GM23338 (cell line): ENCODE measurements at regions not wholly inside any gene's neighbourhood (a gene's known extent, or its start where the extent isn't known, plus 50 kb on each side); places are given as distances from the start of the nearest gene placed in this dataset.

Experiments used
- ATAC-seq: fragments of 200-7000 bp; cut with Tn5 transposase; 3 replicates; pipeline ENCODE4 v1.9.1; 2020
- DNase-seq: peaks from one replicate; pipeline ENCODE4 v3.0.0-alpha.2; 2015; ENCODE audit warnings: low spot score
- H2AFZ ChIP-seq: fragments of 200-600 bp; sonication (generic); 2 replicates; pipeline ENCODE4 v1.8.0; 2016; ENCODE audit warnings: antibody characterized with exemption, mild to moderate bottlenecking, moderate library complexity
- H3F3A ChIP-seq: fragments of 200-600 bp; sonication (generic); replicated peaks from 2 replicates; pipeline ENCODE4 v1.8.0; 2017; ENCODE audit warnings: antibody characterized with exemption, mixed run types, low read depth
- H3K27ac ChIP-seq: fragments of 200-600 bp; sonication (generic); 2 replicates; pipeline ENCODE4 v1.6.1; 2016; ENCODE audit warnings: low read depth
- H3K27me3 ChIP-seq: fragments of 200-600 bp; sonication (generic); 2 replicates; pipeline ENCODE4 v1.8.0; 2016; ENCODE audit warnings: mild to moderate bottlenecking, mixed run types, moderate library complexity; ENCODE audit not compliant: insufficient read depth
- H3K36me3 ChIP-seq: fragments of 200-600 bp; sonication (generic); 2 replicates; pipeline ENCODE4 v1.8.0; 2016; ENCODE audit warnings: mild to moderate bottlenecking; ENCODE audit not compliant: insufficient read depth
- H3K4me1 ChIP-seq: fragments of 200-600 bp; sonication (generic); 2 replicates; pipeline ENCODE4 v1.8.0; 2016; ENCODE audit warnings: mild to moderate bottlenecking, moderate library complexity; ENCODE audit not compliant: insufficient read depth
- H3K4me2 ChIP-seq: fragments of 200-600 bp; sonication (generic); 2 replicates; pipeline ENCODE4 v1.7.1; 2017; ENCODE audit warnings: mixed run types
- H3K4me3 ChIP-seq: fragments of 200-600 bp; sonication (generic); 2 replicates; pipeline ENCODE4 v1.6.1; 2016; ENCODE audit warnings: mixed run types
- H3K79me2 ChIP-seq: fragments of 200-600 bp; sonication (generic); replicated peaks from 2 replicates; pipeline ENCODE4 v1.8.0; 2017; ENCODE audit warnings: mild to moderate bottlenecking; ENCODE audit not compliant: insufficient read depth
- H3K9me2 ChIP-seq: fragments of 200-600 bp; sonication (generic); 2 replicates; pipeline ENCODE4 v1.8.0; 2017; ENCODE audit not compliant: insufficient read depth
- H4K20me1 ChIP-seq: fragments of 200-600 bp; sonication (generic); replicated peaks from 2 replicates; pipeline ENCODE4 v1.8.0; 2017; ENCODE audit warnings: mild to moderate bottlenecking; ENCODE audit not compliant: insufficient read depth
- H3K27ac Mint-ChIP-seq: 2 replicates; pipeline ENCODE4 v1.8.0; 2020; ENCODE audit warnings: inconsistent platforms, mild to moderate bottlenecking, moderate library complexity, mixed read lengths
- H3K27me3 Mint-ChIP-seq: 3 replicates; pipeline ENCODE4 v1.8.0; 2022; ENCODE audit warnings: low read depth, mild to moderate bottlenecking, moderate library complexity, mixed read lengths, inconsistent platforms; ENCODE audit not compliant: insufficient read depth, poor library complexity
- H3K36me3 Mint-ChIP-seq: 3 replicates; pipeline ENCODE4 v1.8.0; 2021; ENCODE audit warnings: low read depth, mild to moderate bottlenecking, inconsistent platforms, moderate library complexity, mixed read lengths
- H3K4me1 Mint-ChIP-seq: 3 replicates; pipeline ENCODE4 v1.8.0; 2020; ENCODE audit warnings: mild to moderate bottlenecking, inconsistent platforms, mixed read lengths
- H3K4me3 Mint-ChIP-seq: 3 replicates; pipeline ENCODE4 v1.8.0; 2021; ENCODE audit warnings: moderate library complexity, mild to moderate bottlenecking, inconsistent platforms, mixed read lengths
- H3K9me3 Mint-ChIP-seq: 3 replicates; pipeline ENCODE4 v1.8.0; 2020; ENCODE audit warnings: moderate library complexity, mild to moderate bottlenecking, inconsistent platforms, mixed read lengths
- CREB1 ChIP-seq: fragments of 250-450 bp; sonication (Bioruptor Pico); IDR thresholded peaks from 2 replicates; pipeline ENCODE4 v1.5.0; 2020; ENCODE audit warnings: low read depth, mild to moderate bottlenecking, moderate library complexity
- EZH2 ChIP-seq: fragments of 200-600 bp; sonication (generic); IDR thresholded peaks from one replicate; pipeline ENCODE4 v1.8.0; 2017; ENCODE audit warnings: antibody characterized with exemption, mild to moderate bottlenecking, low read depth; ENCODE audit not compliant: unreplicated experiment
- EZH2phosphoT487 ChIP-seq: fragments of 200-600 bp; sonication (generic); IDR thresholded peaks from one replicate; pipeline ENCODE4 v1.8.1; 2018; ENCODE audit warnings: antibody characterized with exemption; ENCODE audit not compliant: unreplicated experiment
- JUNB ChIP-seq: IDR thresholded peaks from one replicate; pipeline ENCODE4 v1.6.1; 2016; ENCODE audit warnings: antibody characterized with exemption; ENCODE audit not compliant: unreplicated experiment
- NANOG ChIP-seq: IDR thresholded peaks from 2 replicates; pipeline ENCODE4 v1.6.1; 2016; ENCODE audit warnings: antibody characterized with exemption, borderline replicate concordance
- POLR2AphosphoS5 ChIP-seq: IDR thresholded peaks from 2 replicates; pipeline ENCODE4 v1.6.1; 2016; ENCODE audit warnings: antibody characterized with exemption, low read depth
- STAT1 ChIP-seq: IDR thresholded peaks from one replicate; pipeline ENCODE4 v1.6.1; 2016; ENCODE audit warnings: antibody characterized with exemption; ENCODE audit not compliant: unreplicated experiment
- ZNF114 ChIP-seq: fragments of 250-450 bp; sonication (Bioruptor Pico); IDR thresholded peaks from 2 replicates; pipeline ENCODE4 v1.5.0; 2020; ENCODE audit warnings: mild to moderate bottlenecking, moderate library complexity
- ZNF331 ChIP-seq: fragments of 250-450 bp; sonication (Bioruptor Pico); IDR thresholded peaks from 2 replicates; pipeline ENCODE4 v1.5.0; 2020; ENCODE audit warnings: low read depth, mild to moderate bottlenecking, moderate library complexity
- TF ChIP-seq, protein P1 (sequence below): fragments of 250-450 bp; sonication (Bioruptor Pico); IDR thresholded peaks from 2 replicates; pipeline ENCODE4 v1.5.0; 2020; ENCODE audit warnings: mild to moderate bottlenecking, moderate library complexity
- TF ChIP-seq, protein P2 (sequence below), 2 experiments: fragments of 200-600 bp in 1 of 2; sonication (generic) in 1 of 2; conservative IDR thresholded peaks; 2 replicates each; pipeline versions ENCODE4 v1.5.1 to v1.6.1; 2016 to 2017; ENCODE audit warnings: antibody characterized with exemption in 2 of 2, low read depth in 2 of 2, mild to moderate bottlenecking in 2 of 2, moderate library complexity in 1 of 2
- TF ChIP-seq, protein P3 (sequence below): IDR thresholded peaks from one replicate; pipeline ENCODE4 v1.6.1; 2018; ENCODE audit warnings: antibody characterized with exemption; ENCODE audit not compliant: unreplicated experiment
- TF ChIP-seq, protein P4 (sequence below): IDR thresholded peaks from 2 replicates; pipeline ENCODE4 v1.6.1; 2016; ENCODE audit warnings: antibody characterized with exemption

DNA sequence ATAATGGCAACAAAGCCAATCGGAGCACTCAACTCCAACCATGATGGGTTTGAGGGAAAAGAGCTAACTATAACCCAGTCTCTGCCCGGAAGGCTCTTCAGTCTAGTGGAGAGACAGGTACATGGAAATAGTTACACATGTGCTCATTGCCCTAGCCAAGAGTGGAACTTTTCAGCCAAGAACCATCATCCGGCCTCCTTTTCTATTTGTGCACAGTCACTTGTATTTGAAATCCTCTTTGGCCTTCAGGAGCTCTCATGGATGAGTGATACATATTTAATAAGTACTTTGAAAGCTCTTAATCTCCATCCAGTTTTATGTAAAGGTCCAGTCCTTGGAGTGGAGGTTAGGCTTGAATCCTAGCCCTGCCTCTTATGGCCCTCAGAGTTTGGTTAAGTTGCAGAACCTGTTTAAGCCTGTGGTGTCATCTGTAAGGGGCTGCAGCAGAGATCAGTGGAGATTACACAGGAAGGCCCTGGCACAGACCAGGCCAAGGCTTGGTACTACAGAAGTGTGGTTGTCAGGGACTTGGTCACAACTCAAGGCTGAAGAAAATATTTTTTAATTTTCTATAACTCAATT lies 72.3 kb upstream of the SMLR1 start:
- no peak overlapping the region for H3K27ac Mint-ChIP-seq
- peaks cover 14% of the 10 kb centered on the region for H3K9me3 Mint-ChIP-seq
- Histone ChIP-seq H3K4me1 (no peaks in the 10 kb centered on the region), H3K27ac (no peak overlapping the region), H2AFZ (no peak overlapping the region), H3K79me2 (no peaks in the 10 kb centered on the region), H3K27me3 (no peaks in the 10 kb centered on the region), H3K4me3 (no peak overlapping the region), H3K4me2 (no peak overlapping the region), H3K36me3 (no peaks in the 10 kb centered on the region), H4K20me1 (no peaks in the 10 kb centered on the region), H3K9me2 (no peaks in the 10 kb centered on the region), H3F3A (no peaks in the 10 kb centered on the region)
- TF ChIP-seq CREB1, result no peak
- no peak for TF ChIP-seq ZNF114 (CRISPR knock-in tag)
- TF ChIP-seq, protein P1, sequence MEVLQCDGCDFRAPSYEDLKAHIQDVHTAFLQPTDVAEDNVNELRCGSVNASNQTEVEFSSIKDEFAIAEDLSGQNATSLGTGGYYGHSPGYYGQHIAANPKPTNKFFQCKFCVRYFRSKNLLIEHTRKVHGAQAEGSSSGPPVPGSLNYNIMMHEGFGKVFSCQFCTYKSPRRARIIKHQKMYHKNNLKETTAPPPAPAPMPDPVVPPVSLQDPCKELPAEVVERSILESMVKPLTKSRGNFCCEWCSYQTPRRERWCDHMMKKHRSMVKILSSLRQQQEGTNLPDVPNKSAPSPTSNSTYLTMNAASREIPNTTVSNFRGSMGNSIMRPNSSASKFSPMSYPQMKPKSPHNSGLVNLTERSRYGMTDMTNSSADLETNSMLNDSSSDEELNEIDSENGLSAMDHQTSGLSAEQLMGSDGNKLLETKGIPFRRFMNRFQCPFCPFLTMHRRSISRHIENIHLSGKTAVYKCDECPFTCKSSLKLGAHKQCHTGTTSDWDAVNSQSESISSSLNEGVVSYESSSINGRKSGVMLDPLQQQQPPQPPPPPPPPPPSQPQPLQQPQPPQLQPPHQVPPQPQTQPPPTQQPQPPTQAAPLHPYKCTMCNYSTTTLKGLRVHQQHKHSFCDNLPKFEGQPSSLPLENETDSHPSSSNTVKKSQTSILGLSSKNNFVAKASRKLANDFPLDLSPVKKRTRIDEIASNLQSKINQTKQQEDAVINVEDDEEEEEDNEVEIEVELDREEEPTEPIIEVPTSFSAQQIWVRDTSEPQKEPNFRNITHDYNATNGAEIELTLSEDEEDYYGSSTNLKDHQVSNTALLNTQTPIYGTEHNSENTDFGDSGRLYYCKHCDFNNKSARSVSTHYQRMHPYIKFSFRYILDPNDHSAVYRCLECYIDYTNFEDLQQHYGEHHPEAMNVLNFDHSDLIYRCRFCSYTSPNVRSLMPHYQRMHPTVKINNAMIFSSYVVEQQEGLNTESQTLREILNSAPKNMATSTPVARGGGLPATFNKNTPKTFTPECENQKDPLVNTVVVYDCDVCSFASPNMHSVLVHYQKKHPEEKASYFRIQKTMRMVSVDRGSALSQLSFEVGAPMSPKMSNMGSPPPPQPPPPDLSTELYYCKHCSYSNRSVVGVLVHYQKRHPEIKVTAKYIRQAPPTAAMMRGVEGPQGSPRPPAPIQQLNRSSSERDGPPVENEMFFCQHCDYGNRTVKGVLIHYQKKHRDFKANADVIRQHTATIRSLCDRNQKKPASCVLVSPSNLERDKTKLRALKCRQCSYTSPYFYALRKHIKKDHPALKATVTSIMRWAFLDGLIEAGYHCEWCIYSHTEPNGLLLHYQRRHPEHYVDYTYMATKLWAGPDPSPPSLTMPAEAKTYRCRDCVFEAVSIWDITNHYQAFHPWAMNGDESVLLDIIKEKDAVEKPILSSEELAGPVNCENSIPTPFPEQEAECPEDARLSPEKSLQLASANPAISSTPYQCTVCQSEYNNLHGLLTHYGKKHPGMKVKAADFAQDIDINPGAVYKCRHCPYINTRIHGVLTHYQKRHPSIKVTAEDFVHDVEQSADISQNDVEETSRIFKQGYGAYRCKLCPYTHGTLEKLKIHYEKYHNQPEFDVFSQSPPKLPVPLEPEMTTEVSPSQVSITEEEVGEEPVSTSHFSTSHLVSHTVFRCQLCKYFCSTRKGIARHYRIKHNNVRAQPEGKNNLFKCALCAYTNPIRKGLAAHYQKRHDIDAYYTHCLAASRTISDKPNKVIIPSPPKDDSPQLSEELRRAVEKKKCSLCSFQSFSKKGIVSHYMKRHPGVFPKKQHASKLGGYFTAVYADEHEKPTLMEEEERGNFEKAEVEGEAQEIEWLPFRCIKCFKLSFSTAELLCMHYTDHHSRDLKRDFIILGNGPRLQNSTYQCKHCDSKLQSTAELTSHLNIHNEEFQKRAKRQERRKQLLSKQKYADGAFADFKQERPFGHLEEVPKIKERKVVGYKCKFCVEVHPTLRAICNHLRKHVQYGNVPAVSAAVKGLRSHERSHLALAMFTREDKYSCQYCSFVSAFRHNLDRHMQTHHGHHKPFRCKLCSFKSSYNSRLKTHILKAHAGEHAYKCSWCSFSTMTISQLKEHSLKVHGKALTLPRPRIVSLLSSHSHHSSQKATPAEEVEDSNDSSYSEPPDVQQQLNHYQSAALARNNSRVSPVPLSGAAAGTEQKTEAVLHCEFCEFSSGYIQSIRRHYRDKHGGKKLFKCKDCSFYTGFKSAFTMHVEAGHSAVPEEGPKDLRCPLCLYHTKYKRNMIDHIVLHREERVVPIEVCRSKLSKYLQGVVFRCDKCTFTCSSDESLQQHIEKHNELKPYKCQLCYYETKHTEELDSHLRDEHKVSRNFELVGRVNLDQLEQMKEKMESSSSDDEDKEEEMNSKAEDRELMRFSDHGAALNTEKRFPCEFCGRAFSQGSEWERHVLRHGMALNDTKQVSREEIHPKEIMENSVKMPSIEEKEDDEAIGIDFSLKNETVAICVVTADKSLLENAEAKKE (CRISPR knock-in tag), result no peak
- TF ChIP-seq EZH2, result no peak
- TF ChIP-seq JUNB, result no peak
- TF ChIP-seq, protein P2, sequence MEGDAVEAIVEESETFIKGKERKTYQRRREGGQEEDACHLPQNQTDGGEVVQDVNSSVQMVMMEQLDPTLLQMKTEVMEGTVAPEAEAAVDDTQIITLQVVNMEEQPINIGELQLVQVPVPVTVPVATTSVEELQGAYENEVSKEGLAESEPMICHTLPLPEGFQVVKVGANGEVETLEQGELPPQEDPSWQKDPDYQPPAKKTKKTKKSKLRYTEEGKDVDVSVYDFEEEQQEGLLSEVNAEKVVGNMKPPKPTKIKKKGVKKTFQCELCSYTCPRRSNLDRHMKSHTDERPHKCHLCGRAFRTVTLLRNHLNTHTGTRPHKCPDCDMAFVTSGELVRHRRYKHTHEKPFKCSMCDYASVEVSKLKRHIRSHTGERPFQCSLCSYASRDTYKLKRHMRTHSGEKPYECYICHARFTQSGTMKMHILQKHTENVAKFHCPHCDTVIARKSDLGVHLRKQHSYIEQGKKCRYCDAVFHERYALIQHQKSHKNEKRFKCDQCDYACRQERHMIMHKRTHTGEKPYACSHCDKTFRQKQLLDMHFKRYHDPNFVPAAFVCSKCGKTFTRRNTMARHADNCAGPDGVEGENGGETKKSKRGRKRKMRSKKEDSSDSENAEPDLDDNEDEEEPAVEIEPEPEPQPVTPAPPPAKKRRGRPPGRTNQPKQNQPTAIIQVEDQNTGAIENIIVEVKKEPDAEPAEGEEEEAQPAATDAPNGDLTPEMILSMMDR (conservative IDR thresholded peaks at IDR 0.05; ENCODE audit: low read depth in 2 of 2), result no peak
- no peak for TF ChIP-seq ZNF331 (CRISPR knock-in tag)
- no peak for TF ChIP-seq POLR2AphosphoS5
- no peak for TF ChIP-seq EZH2phosphoT487
- no peak for TF ChIP-seq STAT1
- TF ChIP-seq, protein P3, sequence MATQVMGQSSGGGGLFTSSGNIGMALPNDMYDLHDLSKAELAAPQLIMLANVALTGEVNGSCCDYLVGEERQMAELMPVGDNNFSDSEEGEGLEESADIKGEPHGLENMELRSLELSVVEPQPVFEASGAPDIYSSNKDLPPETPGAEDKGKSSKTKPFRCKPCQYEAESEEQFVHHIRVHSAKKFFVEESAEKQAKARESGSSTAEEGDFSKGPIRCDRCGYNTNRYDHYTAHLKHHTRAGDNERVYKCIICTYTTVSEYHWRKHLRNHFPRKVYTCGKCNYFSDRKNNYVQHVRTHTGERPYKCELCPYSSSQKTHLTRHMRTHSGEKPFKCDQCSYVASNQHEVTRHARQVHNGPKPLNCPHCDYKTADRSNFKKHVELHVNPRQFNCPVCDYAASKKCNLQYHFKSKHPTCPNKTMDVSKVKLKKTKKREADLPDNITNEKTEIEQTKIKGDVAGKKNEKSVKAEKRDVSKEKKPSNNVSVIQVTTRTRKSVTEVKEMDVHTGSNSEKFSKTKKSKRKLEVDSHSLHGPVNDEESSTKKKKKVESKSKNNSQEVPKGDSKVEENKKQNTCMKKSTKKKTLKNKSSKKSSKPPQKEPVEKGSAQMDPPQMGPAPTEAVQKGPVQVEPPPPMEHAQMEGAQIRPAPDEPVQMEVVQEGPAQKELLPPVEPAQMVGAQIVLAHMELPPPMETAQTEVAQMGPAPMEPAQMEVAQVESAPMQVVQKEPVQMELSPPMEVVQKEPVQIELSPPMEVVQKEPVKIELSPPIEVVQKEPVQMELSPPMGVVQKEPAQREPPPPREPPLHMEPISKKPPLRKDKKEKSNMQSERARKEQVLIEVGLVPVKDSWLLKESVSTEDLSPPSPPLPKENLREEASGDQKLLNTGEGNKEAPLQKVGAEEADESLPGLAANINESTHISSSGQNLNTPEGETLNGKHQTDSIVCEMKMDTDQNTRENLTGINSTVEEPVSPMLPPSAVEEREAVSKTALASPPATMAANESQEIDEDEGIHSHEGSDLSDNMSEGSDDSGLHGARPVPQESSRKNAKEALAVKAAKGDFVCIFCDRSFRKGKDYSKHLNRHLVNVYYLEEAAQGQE, result no peak
- TF ChIP-seq, protein P4, sequence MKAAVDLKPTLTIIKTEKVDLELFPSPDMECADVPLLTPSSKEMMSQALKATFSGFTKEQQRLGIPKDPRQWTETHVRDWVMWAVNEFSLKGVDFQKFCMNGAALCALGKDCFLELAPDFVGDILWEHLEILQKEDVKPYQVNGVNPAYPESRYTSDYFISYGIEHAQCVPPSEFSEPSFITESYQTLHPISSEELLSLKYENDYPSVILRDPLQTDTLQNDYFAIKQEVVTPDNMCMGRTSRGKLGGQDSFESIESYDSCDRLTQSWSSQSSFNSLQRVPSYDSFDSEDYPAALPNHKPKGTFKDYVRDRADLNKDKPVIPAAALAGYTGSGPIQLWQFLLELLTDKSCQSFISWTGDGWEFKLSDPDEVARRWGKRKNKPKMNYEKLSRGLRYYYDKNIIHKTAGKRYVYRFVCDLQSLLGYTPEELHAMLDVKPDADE, result no peak
- no peak for TF ChIP-seq NANOG
- H3K4me3 Mint-ChIP-seq, result no peak overlapping the region
- ATAC-seq, result no peak
- peaks cover 13% of the 10 kb centered on the region for H3K36me3 Mint-ChIP-seq
- no peaks in the 10 kb centered on the region for H3K4me1 Mint-ChIP-seq
- peaks cover 2% of the 10 kb centered on the region for H3K27me3 Mint-ChIP-seq
- no peak for DNase-seq
